ENCODE measurements at regions not wholly inside any gene's neighbourhood (a gene's known extent, or its start where the extent isn't known, plus 50 kb on each side); places are given as distances from the start of the nearest gene placed in this dataset.

GRCh38 chr18:68548904-68549870 is 165.7 kb downstream of the TMX3 start:
- Histone ChIP-seq H3K27me3 (replicated peaks; ENCODE audit: control insufficient read depth, insufficient read depth, low read length) (no peaks in the 10 kb centered on the region), H3K36me3 (ENCODE audit: control insufficient read depth, insufficient read depth, low read length) (no peaks in the 10 kb centered on the region), H3K4me3 (replicated peaks; ENCODE audit: low read depth, low read length) (no peak overlapping the region)
- DNase-seq (ENCODE audit: extremely low read depth, insufficient read length), result no peak
- no peak for TF ChIP-seq CTCF (IDR thresholded peaks at IDR 0.05; ENCODE audit: insufficient read depth, low read length, poor library complexity, severe bottlenecking)

GRCh38 chr18:68543344-68543743 is 171.6 kb downstream of the TMX3 start:
- H3K36me3 ChIP-seq (ENCODE audit: control insufficient read depth, insufficient read depth, low read length), result no peaks in the 10 kb centered on the region
- no peak overlapping the region for H3K4me3 ChIP-seq (replicated peaks; ENCODE audit: low read depth, low read length)
- H3K27me3 ChIP-seq (replicated peaks; ENCODE audit: control insufficient read depth, insufficient read depth, low read length), result no peaks in the 10 kb centered on the region
- no peak for TF ChIP-seq CTCF (IDR thresholded peaks at IDR 0.05; ENCODE audit: insufficient read depth, low read length, poor library complexity, severe bottlenecking)
- DNase-seq (ENCODE audit: extremely low read depth, insufficient read length), result no peak

GRCh38 chr18:68542846-68543245 is 172.1 kb downstream of the TMX3 start:
- Histone ChIP-seq H3K4me3 (replicated peaks; ENCODE audit: low read depth, low read length) (no peak overlapping the region), H3K36me3 (ENCODE audit: control insufficient read depth, insufficient read depth, low read length) (no peaks in the 10 kb centered on the region), H3K27me3 (replicated peaks; ENCODE audit: control insufficient read depth, insufficient read depth, low read length) (no peaks in the 10 kb centered on the region)
- DNase-seq (ENCODE audit: extremely low read depth, insufficient read length), result no peak
- TF ChIP-seq CTCF (IDR thresholded peaks at IDR 0.05; ENCODE audit: insufficient read depth, low read length, poor library complexity, severe bottlenecking), result no peak

- no peak for TF ChIP-seq CTCF (IDR thresholded peaks at IDR 0.05; ENCODE audit: insufficient read depth, low read length, poor library complexity, severe bottlenecking)
- Histone ChIP-seq H3K36me3 (ENCODE audit: control insufficient read depth, insufficient read depth, low read length) (no peaks in the 10 kb centered on the region), H3K27me3 (replicated peaks; ENCODE audit: control insufficient read depth, insufficient read depth, low read length) (no peaks in the 10 kb centered on the region), H3K4me3 (replicated peaks; ENCODE audit: low read depth, low read length) (no peak overlapping the region)
- DNase-seq (ENCODE audit: extremely low read depth, insufficient read length), result no peak
Measured at GRCh38 chr18:68533641-68534040, 181.3 kb downstream of the TMX3 start.

GRCh38 chr18:68532328-68532885 is 182.5 kb downstream of the TMX3 start:
- H3K27me3 ChIP-seq (replicated peaks; ENCODE audit: control insufficient read depth, insufficient read depth, low read length), result no peaks in the 10 kb centered on the region
- H3K4me3 ChIP-seq (replicated peaks; ENCODE audit: low read depth, low read length), result no peak overlapping the region
- no peak for DNase-seq (ENCODE audit: extremely low read depth, insufficient read length)
- no peak for TF ChIP-seq CTCF (IDR thresholded peaks at IDR 0.05; ENCODE audit: insufficient read depth, low read length, poor library complexity, severe bottlenecking)
- H3K36me3 ChIP-seq (ENCODE audit: control insufficient read depth, insufficient read depth, low read length), result no peaks in the 10 kb centered on the region

All from GM06990 (cell line).